ENCODE measurements at regions not wholly inside any gene's neighbourhood (a gene's known extent, or its start where the extent isn't known, plus 50 kb on each side); places are given as distances from the start of the nearest gene placed in this dataset.

DNA sequence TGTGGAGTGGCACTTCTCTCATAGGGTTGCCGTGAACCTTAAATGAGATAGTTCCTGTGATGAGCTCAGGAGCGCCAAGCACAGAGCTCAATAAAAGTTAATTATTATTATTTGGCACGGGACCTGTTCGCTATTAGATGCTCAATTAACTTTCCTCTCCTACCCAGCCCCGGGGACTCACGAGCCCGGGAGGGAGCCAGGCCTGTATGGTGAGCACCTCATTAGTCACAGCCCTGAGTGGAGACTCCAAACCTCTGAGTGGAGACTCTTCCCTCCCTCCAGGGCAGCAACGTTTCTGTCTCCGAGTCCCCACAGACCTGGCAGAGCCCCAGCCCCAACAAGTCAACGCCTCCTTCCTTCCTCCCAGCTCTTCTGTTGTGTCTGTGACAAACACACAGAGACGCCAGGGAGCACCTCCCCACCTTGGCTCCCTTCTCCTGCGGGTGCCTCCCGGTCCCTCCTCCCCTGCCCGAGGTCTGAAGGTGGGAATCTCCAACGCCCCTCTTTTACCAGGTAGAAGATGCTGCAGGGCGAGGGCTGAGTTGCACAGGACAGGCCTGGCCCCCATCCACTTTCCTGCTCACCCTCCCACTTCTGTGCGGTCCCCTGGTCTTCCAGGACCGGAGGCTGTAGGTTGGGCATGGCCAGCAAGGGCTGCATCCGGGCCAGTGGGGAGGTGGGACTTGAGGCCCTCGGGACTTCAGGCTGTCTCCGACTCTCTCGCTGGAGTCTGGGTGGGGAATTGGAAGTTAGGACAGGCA is 52.7 kb upstream of the ODC1 start:
- no peak overlapping the region for H2AFZ ChIP-seq (replicated peaks)
- no peaks in the 10 kb centered on the region for H3K79me2 ChIP-seq (ENCODE audit: low read depth)
- H3K4me3 ChIP-seq: no peak overlapping the region
- no peaks in the 10 kb centered on the region for H4K20me1 ChIP-seq (ENCODE audit: low read depth)
- no peaks in the 10 kb centered on the region for H3K36me3 Mint-ChIP-seq
- H3K9me3 Mint-ChIP-seq: no peaks in the 10 kb centered on the region
- peaks cover 9% of the 10 kb centered on the region for H3K4me1 ChIP-seq
- no peaks in the 10 kb centered on the region for H3K9me3 ChIP-seq (ENCODE audit: low read depth)
- peaks cover 22% of the 10 kb centered on the region for H3K4me1 Mint-ChIP-seq
- DNase-seq (ENCODE audit: low spot score): no peak
- no peak overlapping the region for H3K27ac Mint-ChIP-seq
- no peak overlapping the region for H3K4me3 Mint-ChIP-seq
- peaks cover 13% of the 10 kb centered on the region for H3K27me3 Mint-ChIP-seq (ENCODE audit: insufficient read depth, low read depth)
- no peak overlapping the region for H3K4me2 ChIP-seq
- H3K9ac ChIP-seq: no peak overlapping the region
- H3K27ac ChIP-seq: no peak overlapping the region
- no peak for TF ChIP-seq EZH2phosphoT487 (IDR thresholded peaks at IDR 0.05)
- TF ChIP-seq, protein P1, sequence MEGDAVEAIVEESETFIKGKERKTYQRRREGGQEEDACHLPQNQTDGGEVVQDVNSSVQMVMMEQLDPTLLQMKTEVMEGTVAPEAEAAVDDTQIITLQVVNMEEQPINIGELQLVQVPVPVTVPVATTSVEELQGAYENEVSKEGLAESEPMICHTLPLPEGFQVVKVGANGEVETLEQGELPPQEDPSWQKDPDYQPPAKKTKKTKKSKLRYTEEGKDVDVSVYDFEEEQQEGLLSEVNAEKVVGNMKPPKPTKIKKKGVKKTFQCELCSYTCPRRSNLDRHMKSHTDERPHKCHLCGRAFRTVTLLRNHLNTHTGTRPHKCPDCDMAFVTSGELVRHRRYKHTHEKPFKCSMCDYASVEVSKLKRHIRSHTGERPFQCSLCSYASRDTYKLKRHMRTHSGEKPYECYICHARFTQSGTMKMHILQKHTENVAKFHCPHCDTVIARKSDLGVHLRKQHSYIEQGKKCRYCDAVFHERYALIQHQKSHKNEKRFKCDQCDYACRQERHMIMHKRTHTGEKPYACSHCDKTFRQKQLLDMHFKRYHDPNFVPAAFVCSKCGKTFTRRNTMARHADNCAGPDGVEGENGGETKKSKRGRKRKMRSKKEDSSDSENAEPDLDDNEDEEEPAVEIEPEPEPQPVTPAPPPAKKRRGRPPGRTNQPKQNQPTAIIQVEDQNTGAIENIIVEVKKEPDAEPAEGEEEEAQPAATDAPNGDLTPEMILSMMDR (IDR thresholded peaks at IDR 0.05): no peak
- TF ChIP-seq EZH2 (IDR thresholded peaks at IDR 0.05): no peak
- H3K27me3 ChIP-seq: no peaks in the 10 kb centered on the region
- no peaks in the 10 kb centered on the region for H3K36me3 ChIP-seq
- H3F3A ChIP-seq (ENCODE audit: low read depth): no peaks in the 10 kb centered on the region

DNA sequence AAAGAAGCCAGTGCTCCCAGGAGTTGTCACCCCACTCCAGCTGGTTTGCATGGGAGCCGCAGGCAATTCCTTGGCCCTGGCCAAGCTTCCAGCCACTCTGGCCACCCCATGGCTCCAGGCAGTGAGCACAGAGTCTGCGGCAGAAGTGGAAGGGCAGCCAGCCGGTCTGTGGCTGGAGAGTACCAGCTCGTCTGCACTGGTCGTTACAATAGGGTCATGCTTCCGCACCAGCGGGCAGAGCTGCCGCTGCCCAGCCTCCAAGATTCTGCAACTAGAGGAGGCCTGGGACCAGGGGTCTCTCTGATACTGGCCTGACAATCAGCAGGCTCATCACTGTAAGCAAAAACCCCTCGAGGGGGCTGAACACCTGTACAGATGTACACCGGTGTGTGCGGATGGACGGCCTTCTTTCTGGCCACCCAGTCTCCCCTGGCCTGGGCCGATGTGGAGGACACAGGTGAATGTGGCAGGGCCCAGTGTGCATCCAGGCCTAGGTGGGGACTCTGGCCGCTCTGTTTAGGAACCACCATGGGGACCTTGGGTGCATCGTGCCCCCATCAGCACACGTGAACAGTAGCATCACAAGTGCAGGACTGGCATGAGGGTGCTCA is 51.9 kb upstream of the ODC1 start:
- Histone ChIP-seq H3K4me1 (peaks cover 7% of the 10 kb centered on the region), H3F3A (ENCODE audit: low read depth) (no peaks in the 10 kb centered on the region), H3K36me3 (no peaks in the 10 kb centered on the region), H3K9ac (no peak overlapping the region), H2AFZ (replicated peaks) (no peak overlapping the region), H3K4me3 (no peak overlapping the region), H3K9me3 (ENCODE audit: low read depth) (no peaks in the 10 kb centered on the region), H4K20me1 (ENCODE audit: low read depth) (no peaks in the 10 kb centered on the region), H3K27me3 (no peaks in the 10 kb centered on the region), H3K79me2 (ENCODE audit: low read depth) (no peaks in the 10 kb centered on the region), H3K27ac (no peak overlapping the region), H3K4me2 (no peak overlapping the region)
- Mint-ChIP-seq H3K4me3 (no peak overlapping the region), H3K36me3 (no peaks in the 10 kb centered on the region), H3K4me1 (peaks cover 22% of the 10 kb centered on the region), H3K27ac (no peak overlapping the region), H3K27me3 (ENCODE audit: insufficient read depth, low read depth) (peaks cover 13% of the 10 kb centered on the region), H3K9me3 (no peaks in the 10 kb centered on the region)
- peak; percentile 68 for DNase-seq (ENCODE audit: low spot score)
- no peak for TF ChIP-seq EZH2phosphoT487 (IDR thresholded peaks at IDR 0.05)

DNA sequence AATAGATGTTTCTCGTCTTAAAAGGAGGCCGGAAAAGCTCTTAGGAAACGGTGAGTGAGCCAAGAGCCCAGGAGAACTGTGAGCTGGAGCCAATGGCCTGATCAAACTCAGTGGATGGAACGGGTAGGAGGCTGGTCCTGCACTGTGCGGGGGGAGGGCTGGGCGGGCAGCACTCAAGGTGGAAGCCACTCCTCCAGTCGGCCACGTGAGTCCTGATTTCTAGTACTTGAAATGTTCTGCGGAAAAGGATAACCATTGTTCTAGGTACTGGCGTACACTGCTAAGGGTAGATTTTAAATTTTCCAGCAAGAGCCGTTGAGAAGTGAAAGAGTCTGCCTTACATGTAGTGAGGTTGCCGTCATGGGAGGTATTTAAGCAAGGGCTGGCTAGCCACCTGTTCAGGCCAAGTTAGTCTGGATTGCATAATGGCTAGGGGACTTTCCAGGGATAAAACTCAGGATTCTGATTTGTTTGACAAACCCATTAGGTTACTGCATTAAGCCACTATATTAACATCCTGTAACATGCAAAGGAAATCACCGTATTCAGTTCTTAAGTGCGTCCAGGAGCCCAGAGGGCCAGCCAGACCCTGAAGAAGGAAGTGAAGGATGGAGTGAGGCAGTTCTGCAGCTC is 51.3 kb upstream of the ODC1 start:
- Histone ChIP-seq H2AFZ (replicated peaks) (no peak overlapping the region), H3K36me3 (no peaks in the 10 kb centered on the region), H3K4me2 (no peak overlapping the region), H3K79me2 (ENCODE audit: low read depth) (no peaks in the 10 kb centered on the region), H3K27me3 (no peaks in the 10 kb centered on the region), H3K9me3 (ENCODE audit: low read depth) (no peaks in the 10 kb centered on the region), H3K4me3 (no peak overlapping the region), H4K20me1 (ENCODE audit: low read depth) (no peaks in the 10 kb centered on the region), H3K9ac (no peak overlapping the region), H3K27ac (no peak overlapping the region), H3K4me1 (peaks cover 5% of the 10 kb centered on the region), H3F3A (ENCODE audit: low read depth) (no peaks in the 10 kb centered on the region)
- H3K36me3 Mint-ChIP-seq: no peaks in the 10 kb centered on the region
- peaks cover 13% of the 10 kb centered on the region for H3K27me3 Mint-ChIP-seq (ENCODE audit: insufficient read depth, low read depth)
- peaks cover 22% of the 10 kb centered on the region for H3K4me1 Mint-ChIP-seq
- no peaks in the 10 kb centered on the region for H3K9me3 Mint-ChIP-seq
- no peak overlapping the region for H3K4me3 Mint-ChIP-seq
- no peak for DNase-seq (ENCODE audit: low spot score)
- H3K27ac Mint-ChIP-seq: no peak overlapping the region
- TF ChIP-seq EZH2 (IDR thresholded peaks at IDR 0.05) (no peak), EZH2phosphoT487 (IDR thresholded peaks at IDR 0.05) (no peak)
- TF ChIP-seq, protein P1 (IDR thresholded peaks at IDR 0.05): no peak
